ENCODE measurements at regions not wholly inside any gene's neighbourhood (a gene's known extent, or its start where the extent isn't known, plus 50 kb on each side); places are given as distances from the start of the nearest gene placed in this dataset.

- TF ChIP-seq CTCF (IDR thresholded peaks at IDR 0.05; ENCODE audit: insufficient read depth, missing control alignments), result no peak
- FAIRE-seq, result no peak
These were observed 139.0 kb upstream of the PRDM9 start for GRCh38 chr5:23368393-23368792.

GRCh38 chr5:23367874-23368273 lies 139.5 kb upstream of the PRDM9 start:
- no peak for DNase-seq (ENCODE audit: insufficient read length, low spot score)
- no peak for TF ChIP-seq CTCF (IDR thresholded peaks at IDR 0.05; ENCODE audit: insufficient read depth, missing control alignments)
- FAIRE-seq, result no peak

More at GRCh38 chr5:23368393-23368792, 139.0 kb upstream of the PRDM9 start:
- no peak for DNase-seq (ENCODE audit: insufficient read length, low spot score)

GRCh38 chr5:23353286-23353685 lies 154.1 kb upstream of the PRDM9 start:
- DNase-seq (ENCODE audit: insufficient read length, low spot score) (no peak), FAIRE-seq (no peak)
- TF ChIP-seq CTCF (IDR thresholded peaks at IDR 0.05; ENCODE audit: insufficient read depth, missing control alignments), result no peak

- DNase-seq (ENCODE audit: insufficient read length, low spot score) (no peak), FAIRE-seq (peak; percentile 35)
- TF ChIP-seq CTCF (IDR thresholded peaks at IDR 0.05; ENCODE audit: insufficient read depth, missing control alignments), result peak; percentile 54
These were observed 155.0 kb upstream of the PRDM9 start for GRCh38 chr5:23352446-23352845.

- FAIRE-seq (no peak), DNase-seq (ENCODE audit: insufficient read length, low spot score) (no peak)
- no peak for TF ChIP-seq CTCF (IDR thresholded peaks at IDR 0.05; ENCODE audit: insufficient read depth, missing control alignments)
These were observed 164.3 kb upstream of the PRDM9 start for GRCh38 chr5:23343121-23343520.

GRCh38 chr5:23332650-23333251 lies 174.7 kb upstream of the PRDM9 start:
- DNase-seq (ENCODE audit: insufficient read length, low spot score), result no peak
- peak; percentile 41 for TF ChIP-seq CTCF (IDR thresholded peaks at IDR 0.05; ENCODE audit: insufficient read depth, missing control alignments)
- no peak for FAIRE-seq

- TF ChIP-seq CTCF (IDR thresholded peaks at IDR 0.05; ENCODE audit: insufficient read depth, missing control alignments), result no peak
- FAIRE-seq (no peak), DNase-seq (ENCODE audit: insufficient read length, low spot score) (no peak)
These were observed 176.7 kb upstream of the PRDM9 start for GRCh38 chr5:23330726-23331125.

Measured in D721Med (cell line).